ENCODE measurements at regions not wholly inside any gene's neighbourhood (a gene's known extent, or its start where the extent isn't known, plus 50 kb on each side); places are given as distances from the start of the nearest gene placed in this dataset.

DNA sequence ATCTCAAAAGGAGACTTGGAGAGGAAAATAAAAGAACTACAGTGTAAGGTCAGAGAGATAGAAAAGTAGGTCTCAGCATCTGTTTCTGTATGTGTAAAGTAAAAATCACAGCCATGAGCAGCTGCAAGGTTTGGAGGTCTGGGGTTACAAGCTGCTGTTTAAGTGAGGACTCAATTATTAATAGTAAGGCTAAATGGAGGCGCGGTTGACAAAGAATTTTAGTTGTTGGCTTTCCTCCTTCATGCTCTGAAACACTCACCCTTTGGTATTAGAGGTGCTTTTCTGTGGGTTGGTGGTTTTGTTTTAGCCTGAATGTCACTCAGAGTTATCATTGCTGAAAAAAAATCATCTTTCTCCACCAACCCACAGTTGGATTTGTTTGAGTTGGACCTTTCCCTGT lies 59.8 kb upstream of the HAO2 start:
- no peak for TF ChIP-seq SP1 (IDR thresholded peaks at IDR 0.05)
- TF ChIP-seq, protein P1, sequence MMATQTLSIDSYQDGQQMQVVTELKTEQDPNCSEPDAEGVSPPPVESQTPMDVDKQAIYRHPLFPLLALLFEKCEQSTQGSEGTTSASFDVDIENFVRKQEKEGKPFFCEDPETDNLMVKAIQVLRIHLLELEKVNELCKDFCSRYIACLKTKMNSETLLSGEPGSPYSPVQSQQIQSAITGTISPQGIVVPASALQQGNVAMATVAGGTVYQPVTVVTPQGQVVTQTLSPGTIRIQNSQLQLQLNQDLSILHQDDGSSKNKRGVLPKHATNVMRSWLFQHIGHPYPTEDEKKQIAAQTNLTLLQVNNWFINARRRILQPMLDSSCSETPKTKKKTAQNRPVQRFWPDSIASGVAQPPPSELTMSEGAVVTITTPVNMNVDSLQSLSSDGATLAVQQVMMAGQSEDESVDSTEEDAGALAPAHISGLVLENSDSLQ (IDR thresholded peaks at IDR 0.05): no peak
- no peak for TF ChIP-seq NFRKB (IDR thresholded peaks at IDR 0.05)
- no peak for TF ChIP-seq FOXM1 (IDR thresholded peaks at IDR 0.05; ENCODE audit: borderline replicate concordance)
- no peak for TF ChIP-seq SUZ12 (IDR thresholded peaks at IDR 0.05)
- no peak for TF ChIP-seq ELF4 (IDR thresholded peaks at IDR 0.05)
- TF ChIP-seq BHLHE40 (IDR thresholded peaks at IDR 0.05; ENCODE audit: borderline replicate concordance): no peak
- TF ChIP-seq FOXA1 (IDR thresholded peaks at IDR 0.05): no peak
- TF ChIP-seq FOXK2 (IDR thresholded peaks at IDR 0.05): no peak
